ENCODE measurements at regions not wholly inside any gene's neighbourhood (a gene's known extent, or its start where the extent isn't known, plus 50 kb on each side); places are given as distances from the start of the nearest gene placed in this dataset.
"Not testable (repeated sequence)": the region's sequence is repeated elsewhere in the genome, so short reads cannot be mapped to it uniquely, and the experiment has no call there.

DNA sequence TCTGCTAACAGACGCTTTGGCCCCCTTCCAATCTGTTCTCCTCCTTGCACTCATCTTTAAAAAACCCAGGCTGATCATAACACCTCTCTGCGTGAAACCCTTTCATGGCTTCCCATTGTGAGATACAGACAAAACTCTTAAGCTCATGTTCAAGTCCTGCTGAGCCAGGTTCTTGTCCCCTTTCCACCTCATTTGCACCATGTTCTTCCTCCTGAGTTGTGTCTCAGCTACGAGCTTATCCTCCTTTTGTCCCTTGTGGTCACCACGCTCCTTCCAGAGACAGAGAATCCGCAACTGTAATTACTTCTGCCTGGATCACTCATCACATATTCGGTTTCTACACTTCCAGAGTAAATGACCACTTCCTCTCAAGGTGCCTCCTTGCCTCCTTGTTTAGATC is 238.8 kb downstream of the ACTR3 start:
- WGBS: 83% methylated on average over 6 of the region's 6 CpGs
- H3K4me3 ChIP-seq (ENCODE audit: low read depth in 1 of 3, low read length in 3 of 3): no peak overlapping the region

GRCh38 chr2:114132050-114132449 is 242.2 kb downstream of the ACTR3 start:
- H3K27ac ChIP-seq (ENCODE audit: low read depth in 1 of 2, low read length in 2 of 2); DNase-seq (ENCODE audit: low spot score); H3K4me3 ChIP-seq (ENCODE audit: low read depth in 1 of 3, low read length in 3 of 3); H3K4me1 ChIP-seq (ENCODE audit: control insufficient read depth in 4 of 4, insufficient read depth in 4 of 4, low read length in 3 of 4); H3K9me3 ChIP-seq (ENCODE audit: control insufficient read depth in 4 of 4, low read length in 3 of 4); H3K9ac ChIP-seq (ENCODE audit: low read depth in 1 of 2, low read length in 2 of 2); H3K27me3 ChIP-seq (ENCODE audit: control insufficient read depth in 4 of 4, insufficient read depth in 4 of 4, low read length in 3 of 4); H3K36me3 ChIP-seq (ENCODE audit: control insufficient read depth in 4 of 4, insufficient read depth in 3 of 4, low read depth in 1 of 4, low read length in 3 of 4): not testable (repeated sequence)
- 91% methylated on average over 7 of the region's 7 CpGs for WGBS

More for the DNA sequence above, 238.8 kb downstream of the ACTR3 start:
- Histone ChIP-seq H3K27me3 (ENCODE audit: control insufficient read depth in 4 of 4, insufficient read depth in 4 of 4, low read length in 3 of 4) (no peaks in the 10 kb centered on the region), H3K9me3 (ENCODE audit: control insufficient read depth in 4 of 4, low read length in 3 of 4) (no peaks in the 10 kb centered on the region), H3K9ac (ENCODE audit: low read depth in 1 of 2, low read length in 2 of 2) (no peak overlapping the region), H3K27ac (ENCODE audit: low read depth in 1 of 2, low read length in 2 of 2) (no peak overlapping the region), H3K36me3 (ENCODE audit: control insufficient read depth in 4 of 4, insufficient read depth in 3 of 4, low read depth in 1 of 4, low read length in 3 of 4) (no peaks in the 10 kb centered on the region), H3K4me1 (ENCODE audit: control insufficient read depth in 4 of 4, insufficient read depth in 4 of 4, low read length in 3 of 4) (no peaks in the 10 kb centered on the region)
- no peak for DNase-seq (ENCODE audit: low spot score)
- TF ChIP-seq SP1 (IDR thresholded peaks at IDR 0.05) (no peak), RAD21 (IDR thresholded peaks at IDR 0.05) (no peak), FOXA1 (IDR thresholded peaks at IDR 0.05) (no peak), NR2F2 (IDR thresholded peaks at IDR 0.05) (no peak), RXRA (IDR thresholded peaks at IDR 0.05) (no peak), TAF1 (conservative IDR thresholded peaks at IDR 0.05) (no peak), YY1 (IDR thresholded peaks at IDR 0.05) (no peak), REST (IDR thresholded peaks at IDR 0.05) (no peak), HNF4G (IDR thresholded peaks at IDR 0.05) (no peak), JUND (IDR thresholded peaks at IDR 0.05) (no peak), FOXA2 (IDR thresholded peaks at IDR 0.05) (no peak), EGR1 (IDR thresholded peaks at IDR 0.05; ENCODE audit: low read depth in 2 of 2) (no peak), GABPA (IDR thresholded peaks at IDR 0.05 in 1 of 2, conservative IDR thresholded peaks at IDR 0.05 in 1 of 2) (no peak), CTCF (IDR thresholded peaks at IDR 0.05; ENCODE audit: low read depth, low read length, missing input control) (no peak)
- TF ChIP-seq, protein P1, sequence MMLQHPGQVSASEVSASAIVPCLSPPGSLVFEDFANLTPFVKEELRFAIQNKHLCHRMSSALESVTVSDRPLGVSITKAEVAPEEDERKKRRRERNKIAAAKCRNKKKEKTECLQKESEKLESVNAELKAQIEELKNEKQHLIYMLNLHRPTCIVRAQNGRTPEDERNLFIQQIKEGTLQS (IDR thresholded peaks at IDR 0.05): no peak
- TF ChIP-seq, protein P2, sequence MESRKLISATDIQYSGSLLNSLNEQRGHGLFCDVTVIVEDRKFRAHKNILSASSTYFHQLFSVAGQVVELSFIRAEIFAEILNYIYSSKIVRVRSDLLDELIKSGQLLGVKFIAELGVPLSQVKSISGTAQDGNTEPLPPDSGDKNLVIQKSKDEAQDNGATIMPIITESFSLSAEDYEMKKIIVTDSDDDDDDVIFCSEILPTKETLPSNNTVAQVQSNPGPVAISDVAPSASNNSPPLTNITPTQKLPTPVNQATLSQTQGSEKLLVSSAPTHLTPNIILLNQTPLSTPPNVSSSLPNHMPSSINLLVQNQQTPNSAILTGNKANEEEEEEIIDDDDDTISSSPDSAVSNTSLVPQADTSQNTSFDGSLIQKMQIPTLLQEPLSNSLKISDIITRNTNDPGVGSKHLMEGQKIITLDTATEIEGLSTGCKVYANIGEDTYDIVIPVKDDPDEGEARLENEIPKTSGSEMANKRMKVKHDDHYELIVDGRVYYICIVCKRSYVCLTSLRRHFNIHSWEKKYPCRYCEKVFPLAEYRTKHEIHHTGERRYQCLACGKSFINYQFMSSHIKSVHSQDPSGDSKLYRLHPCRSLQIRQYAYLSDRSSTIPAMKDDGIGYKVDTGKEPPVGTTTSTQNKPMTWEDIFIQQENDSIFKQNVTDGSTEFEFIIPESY (IDR thresholded peaks at IDR 0.05): no peak

Measured in liver (tissue), 8 donors.